GM20000 (cell line): ENCODE measurements at regions not wholly inside any gene's neighbourhood (a gene's known extent, or its start where the extent isn't known, plus 50 kb on each side); places are given as distances from the start of the nearest gene placed in this dataset.

Experiments used
- DNase-seq: peaks from one replicate; pipeline ENCODE4 v3.0.0; 2012; ENCODE audit warnings: low spot score
- CTCF ChIP-seq: IDR thresholded peaks from 2 replicates; pipeline ENCODE4 v1.5.1; 2012; ENCODE audit warnings: mild to moderate bottlenecking, control low read depth; ENCODE audit errors: extremely low read depth, missing control alignments

- no peak for DNase-seq
- TF ChIP-seq CTCF: no peak
Observed at GRCh38 chr12:42957561-42958290, 368.2 kb upstream of the PRICKLE1 start.

GRCh38 chr12:42957136-42957535 lies 367.6 kb upstream of the PRICKLE1 start:
- no peak for TF ChIP-seq CTCF
- no peak for DNase-seq

- DNase-seq: no peak
- no peak for TF ChIP-seq CTCF
Observed at GRCh38 chr12:42953021-42953420, 363.5 kb upstream of the PRICKLE1 start.

GRCh38 chr12:42946871-42947381 lies 357.4 kb upstream of the PRICKLE1 start:
- DNase-seq: no peak
- no peak for TF ChIP-seq CTCF

- DNase-seq: no peak
Observed at GRCh38 chr12:42945927-42946326, 356.4 kb upstream of the PRICKLE1 start.

GRCh38 chr12:42944516-42944915 lies 355.0 kb upstream of the PRICKLE1 start:
- no peak for DNase-seq
- no peak for TF ChIP-seq CTCF

More at GRCh38 chr12:42945927-42946326, 356.4 kb upstream of the PRICKLE1 start:
- no peak for TF ChIP-seq CTCF

GRCh38 chr12:42936991-42937390 lies 347.4 kb upstream of the PRICKLE1 start:
- no peak for DNase-seq
- TF ChIP-seq CTCF: no peak
